CD14-positive monocyte (primary cell): ENCODE measurements at regions not wholly inside any gene's neighbourhood (a gene's known extent, or its start where the extent isn't known, plus 50 kb on each side); places are given as distances from the start of the nearest gene placed in this dataset.

Experiments used
- DNase-seq, 3 donors: peaks; one replicate each; pipeline ENCODE4 v3.0.0-alpha.2; 2011 to 2022
- H2AFZ ChIP-seq: 2 replicates; pipeline ENCODE4 v1.6.0; 2012; ENCODE audit warnings: mild to moderate bottlenecking, low read depth, low read length, inconsistent platforms; ENCODE audit not compliant: insufficient read depth, poor library complexity, severe bottlenecking
- H3K27ac ChIP-seq, 2 donors: 1 replicate in 1 of 2; 2 replicates in 1 of 2; pipeline ENCODE4 v1.5.1; 2012 to 2013; ENCODE audit warnings: low read length in 2 of 2, control low read depth in 1 of 2, inconsistent platforms in 1 of 2, low read depth in 1 of 2, mild to moderate bottlenecking in 1 of 2
- H3K27me3 ChIP-seq, 2 donors: one replicate each; pipeline versions ENCODE4 v1.6.0 to v1.6.1; 2011 to 2013; ENCODE audit warnings: low read length in 2 of 2; ENCODE audit not compliant: control insufficient read depth in 2 of 2, insufficient read depth in 2 of 2
- H3K36me3 ChIP-seq, 2 donors: replicated peaks in 1 of 2; 1 replicate in 1 of 2; 2 replicates in 1 of 2; pipeline versions ENCODE4 v1.5.1 to v1.6.1; 2012 to 2013; ENCODE audit warnings: low read length in 2 of 2, control low read depth in 1 of 2, inconsistent platforms in 1 of 2, mild to moderate bottlenecking in 1 of 2; ENCODE audit not compliant: insufficient read depth in 2 of 2, control insufficient read depth in 1 of 2
- H3K4me1 ChIP-seq, 2 donors: 1 replicate in 1 of 2; 2 replicates in 1 of 2; pipeline versions ENCODE4 v1.5.1 to v1.6.1; 2012 to 2013; ENCODE audit warnings: low read length in 2 of 2, control low read depth in 1 of 2, inconsistent platforms in 1 of 2, mild to moderate bottlenecking in 1 of 2, moderate library complexity in 1 of 2; ENCODE audit not compliant: insufficient read depth in 2 of 2, control insufficient read depth in 1 of 2
- H3K4me2 ChIP-seq: replicated peaks from 2 replicates; pipeline ENCODE3; 2012; ENCODE audit warnings: low read length, moderate library complexity, mild to moderate bottlenecking; ENCODE audit not compliant: poor library complexity, severe bottlenecking; ENCODE audit errors: extremely low read depth
- H3K4me3 ChIP-seq, 3 experiments: fragments of 200-600 bp in 1 of 3; sonication (generic) in 1 of 3; replicated peaks in 1 of 3; 1 replicate in 2 of 3; 2 replicates in 1 of 3; pipeline ENCODE4 v1.5.1; 2011 to 2013; ENCODE audit warnings: low read length in 3 of 3, mild to moderate bottlenecking in 3 of 3, control low read depth in 2 of 3, low read depth in 2 of 3, inconsistent platforms in 1 of 3, moderate library complexity in 1 of 3
- H3K79me2 ChIP-seq: 2 replicates; pipeline ENCODE4 v1.6.0; 2012; ENCODE audit warnings: mild to moderate bottlenecking, control low read depth, inconsistent platforms, low read length, moderate library complexity; ENCODE audit not compliant: insufficient read depth
- H3K9ac ChIP-seq: 2 replicates; pipeline ENCODE4 v1.6.0; 2017; ENCODE audit warnings: low read length, mild to moderate bottlenecking; ENCODE audit not compliant: insufficient read depth, poor library complexity, severe bottlenecking
- H3K9me3 ChIP-seq, 2 donors: replicated peaks in 1 of 2; 1 replicate in 1 of 2; 2 replicates in 1 of 2; pipeline versions ENCODE4 v1.5.1 to v1.6.1; 2012 to 2013; ENCODE audit warnings: low read length in 2 of 2, control low read depth in 1 of 2; ENCODE audit not compliant: control insufficient read depth in 1 of 2, insufficient read depth in 1 of 2
- H4K20me1 ChIP-seq: 2 replicates; pipeline ENCODE4 v1.6.0; 2012; ENCODE audit warnings: mild to moderate bottlenecking, low read length, control low read depth, moderate library complexity; ENCODE audit not compliant: insufficient read depth
- H3K27ac Mint-ChIP-seq, 7 donors: one replicate each; pipeline ENCODE4 v1.8.0; 2020; ENCODE audit warnings: mild to moderate bottlenecking in 7 of 7, mixed read lengths in 7 of 7, moderate library complexity in 6 of 7, inconsistent platforms in 2 of 7
- H3K27me3 Mint-ChIP-seq, 3 donors: one replicate each; pipeline ENCODE4 v1.8.0; 2021 to 2022; ENCODE audit warnings: low read depth in 3 of 3, mild to moderate bottlenecking in 3 of 3, mixed read lengths in 3 of 3, moderate library complexity in 3 of 3, inconsistent platforms in 1 of 3
- H3K36me3 Mint-ChIP-seq, 2 donors: one replicate each; pipeline ENCODE4 v1.8.0; 2020; ENCODE audit warnings: mixed read lengths in 2 of 2, inconsistent platforms in 1 of 2, mild to moderate bottlenecking in 1 of 2
- H3K4me1 Mint-ChIP-seq: one replicate; pipeline ENCODE4 v1.8.0; 2020; ENCODE audit warnings: mild to moderate bottlenecking, mixed read lengths
- H3K4me3 Mint-ChIP-seq, 2 donors: one replicate each; pipeline ENCODE4 v1.8.0; 2020; ENCODE audit warnings: mild to moderate bottlenecking in 2 of 2, mixed read lengths in 2 of 2, moderate library complexity in 1 of 2
- H3K9me3 Mint-ChIP-seq, 7 donors: one replicate each; pipeline ENCODE4 v1.8.0; 2020 to 2022; ENCODE audit warnings: mixed read lengths in 7 of 7, mild to moderate bottlenecking in 6 of 7, moderate library complexity in 6 of 7, inconsistent platforms in 2 of 7
- WGBS: methylation state at CpG from one replicate; pipeline ENCODE4 v1.1.5; 2013; ENCODE audit warnings: missing lambda C conversion rate; ENCODE audit not compliant: insufficient coverage; 5-methylcytosine and 5-hydroxymethylcytosine counted together
- intact Hi-C, 2 donors: fragments of 100-400 bp; cut with micrococcal nuclease; formaldehyde crosslinking; loops; one replicate each; pipeline versions ENCODE4 v1.15.0 to v1.15.1; 2023
- TF ChIP-seq, protein P1 (sequence below): fragments of 200-600 bp; IDR thresholded peaks from one replicate; pipeline ENCODE4 v1.8.0; 2022; ENCODE audit warnings: antibody characterized with exemption, mild to moderate bottlenecking

DNA sequence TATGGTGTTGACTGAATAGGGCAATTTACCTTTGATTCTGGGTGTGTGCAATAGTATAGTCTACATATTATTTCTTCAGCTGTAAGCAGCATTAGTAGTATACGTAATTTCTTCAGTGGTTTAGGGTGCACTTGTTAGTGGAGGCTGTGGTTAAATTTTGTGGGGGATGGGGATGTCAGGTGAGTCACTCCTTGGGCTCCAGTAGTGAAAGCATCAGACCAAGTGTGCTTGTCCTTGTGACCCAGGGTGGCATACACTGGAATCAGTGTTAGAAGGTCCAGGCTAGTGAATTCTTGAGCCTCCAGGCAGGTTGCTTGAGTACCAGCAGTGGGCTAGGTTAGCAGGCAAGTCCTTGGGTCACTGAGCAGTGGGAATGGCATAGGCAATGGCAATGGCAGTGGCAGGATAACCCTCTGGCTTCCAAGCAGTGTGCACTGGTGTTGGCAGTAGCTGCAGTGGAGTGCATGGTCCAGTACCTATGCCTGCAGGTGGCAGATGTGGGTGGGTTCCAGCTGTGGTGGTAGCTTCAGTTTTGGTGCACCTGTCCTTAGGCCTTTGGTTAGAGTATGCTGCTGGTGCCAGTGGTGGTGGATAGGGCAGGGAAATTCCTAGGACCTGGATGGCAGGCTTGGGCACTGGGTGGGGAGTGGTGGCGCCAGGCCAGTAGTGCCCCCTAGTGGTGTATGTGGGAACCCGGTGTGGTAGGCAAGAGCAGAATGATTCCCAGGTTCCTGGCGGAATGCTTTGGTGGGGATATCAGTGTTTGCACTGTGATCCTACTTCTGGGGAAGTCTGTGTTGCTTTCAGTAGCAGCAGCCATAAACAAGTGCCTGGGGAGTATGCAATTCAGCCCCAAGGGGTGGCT lies 531.0 kb downstream of the SMARCA1 start:
- Mint-ChIP-seq H3K4me1 (no peaks in the 10 kb centered on the region), H3K36me3 (no peaks in the 10 kb centered on the region), H3K9me3 (peaks cover 0 to 11% (median 5%) of the 10 kb centered on the region in 7 donors), H3K27ac (no peak overlapping the region), H3K27me3 (no peaks in the 10 kb centered on the region), H3K4me3 (no peak overlapping the region)
- no peak for DNase-seq
- Histone ChIP-seq H4K20me1 (no peaks in the 10 kb centered on the region), H2AFZ (no peak overlapping the region), H3K9ac (no peak overlapping the region), H3K79me2 (no peaks in the 10 kb centered on the region), H3K4me3 (no peak overlapping the region), H3K27me3 (no peaks in the 10 kb centered on the region), H3K36me3 (no peaks in the 10 kb centered on the region), H3K27ac (no peak overlapping the region), H3K4me2 (no peak overlapping the region), H3K9me3 (peaks cover 0 to 10% of the 10 kb centered on the region in 2 donors), H3K4me1 (no peaks in the 10 kb centered on the region)
- intact Hi-C loops: no loop called here
- TF ChIP-seq, protein P1, sequence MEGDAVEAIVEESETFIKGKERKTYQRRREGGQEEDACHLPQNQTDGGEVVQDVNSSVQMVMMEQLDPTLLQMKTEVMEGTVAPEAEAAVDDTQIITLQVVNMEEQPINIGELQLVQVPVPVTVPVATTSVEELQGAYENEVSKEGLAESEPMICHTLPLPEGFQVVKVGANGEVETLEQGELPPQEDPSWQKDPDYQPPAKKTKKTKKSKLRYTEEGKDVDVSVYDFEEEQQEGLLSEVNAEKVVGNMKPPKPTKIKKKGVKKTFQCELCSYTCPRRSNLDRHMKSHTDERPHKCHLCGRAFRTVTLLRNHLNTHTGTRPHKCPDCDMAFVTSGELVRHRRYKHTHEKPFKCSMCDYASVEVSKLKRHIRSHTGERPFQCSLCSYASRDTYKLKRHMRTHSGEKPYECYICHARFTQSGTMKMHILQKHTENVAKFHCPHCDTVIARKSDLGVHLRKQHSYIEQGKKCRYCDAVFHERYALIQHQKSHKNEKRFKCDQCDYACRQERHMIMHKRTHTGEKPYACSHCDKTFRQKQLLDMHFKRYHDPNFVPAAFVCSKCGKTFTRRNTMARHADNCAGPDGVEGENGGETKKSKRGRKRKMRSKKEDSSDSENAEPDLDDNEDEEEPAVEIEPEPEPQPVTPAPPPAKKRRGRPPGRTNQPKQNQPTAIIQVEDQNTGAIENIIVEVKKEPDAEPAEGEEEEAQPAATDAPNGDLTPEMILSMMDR: no peak
- 89% methylated on average over 3 of the region's 4 CpGs for WGBS

DNA sequence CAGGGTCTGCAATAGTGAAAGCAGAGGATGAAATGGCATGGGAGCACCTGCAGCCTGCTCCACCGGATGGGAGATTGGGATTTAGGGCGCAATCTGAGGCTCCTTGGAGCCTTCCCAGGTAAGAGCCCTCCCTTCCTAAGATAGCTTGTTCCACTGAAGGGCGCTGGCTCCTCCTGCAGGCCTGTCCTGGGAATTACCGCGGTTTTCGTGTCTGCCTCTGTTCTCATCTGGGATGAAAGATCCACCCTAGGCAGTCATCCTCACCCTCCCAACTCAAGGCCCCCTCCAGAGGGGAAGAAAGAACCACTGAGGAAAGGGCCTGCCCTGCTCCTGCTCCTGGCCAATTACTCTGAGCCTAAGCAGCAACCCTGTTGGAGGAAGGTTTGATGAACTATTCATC lies 547.5 kb downstream of the SMARCA1 start:
- no peaks in the 10 kb centered on the region for H3K79me2 ChIP-seq

More for the DNA sequence above, 547.5 kb downstream of the SMARCA1 start:
- Mint-ChIP-seq H3K4me3 (no peak overlapping the region), H3K36me3 (no peaks in the 10 kb centered on the region), H3K4me1 (no peaks in the 10 kb centered on the region), H3K9me3 (peaks cover 0 to 2% (median 0%) of the 10 kb centered on the region in 7 donors), H3K27ac (peak overlapping the region in 1 of 7 donors; percentile 9), H3K27me3 (peaks cover 0 to 1% (median 0%) of the 10 kb centered on the region in 3 donors)
- intact Hi-C loops: no loop called here
- Histone ChIP-seq H3K4me1 (no peaks in the 10 kb centered on the region), H3K36me3 (no peaks in the 10 kb centered on the region), H3K4me3 (no peak overlapping the region), H3K27me3 (no peaks in the 10 kb centered on the region), H3K4me2 (no peak overlapping the region), H3K9ac (no peak overlapping the region), H3K9me3 (no peaks in the 10 kb centered on the region), H4K20me1 (no peaks in the 10 kb centered on the region), H2AFZ (no peak overlapping the region), H3K27ac (no peak overlapping the region)
- no peak for DNase-seq
- TF ChIP-seq, protein P1: no peak
- WGBS: no CpG with 5 or more reads among the region's 6 CpGs
